NOMO-1 (cell line): ENCODE measurements at regions not wholly inside any gene's neighbourhood (a gene's known extent, or its start where the extent isn't known, plus 50 kb on each side); places are given as distances from the start of the nearest gene placed in this dataset.
A peak's percentile ranks its signal among the peaks of the same experiment; 100 is the strongest.
"Not testable (repeated sequence)": the region's sequence is repeated elsewhere in the genome, so short reads cannot be mapped to it uniquely, and the experiment has no call there.

ENCODE experiments used
- DNase-seq, 2 experiments: peaks; one replicate each; lab custom pipeline; 2025; ENCODE audit not compliant: unreplicated experiment in 2 of 2; lab: John Stamatoyannopoulos, UW

DNA sequence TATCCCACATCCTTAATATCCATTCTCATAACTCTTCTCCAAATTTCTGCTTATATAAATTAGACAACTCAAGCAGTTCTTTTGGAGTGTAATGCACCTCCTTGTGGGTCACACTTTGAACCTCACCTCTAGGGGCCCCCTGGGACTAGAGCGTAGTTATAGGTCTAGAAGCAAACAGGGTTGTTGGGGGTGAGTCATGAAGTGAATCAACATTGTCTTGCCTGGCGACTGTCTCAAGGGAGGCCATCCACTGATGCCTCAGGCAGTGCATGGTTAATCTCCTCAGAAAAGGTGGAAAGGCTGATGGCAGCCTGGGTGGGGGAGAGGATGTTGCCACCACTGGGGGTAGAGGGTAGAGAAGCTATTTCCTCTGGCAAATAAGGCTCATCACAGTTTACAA lies 129.1 kb downstream of the TNFRSF21 start:
- no peak for DNase-seq

DNA sequence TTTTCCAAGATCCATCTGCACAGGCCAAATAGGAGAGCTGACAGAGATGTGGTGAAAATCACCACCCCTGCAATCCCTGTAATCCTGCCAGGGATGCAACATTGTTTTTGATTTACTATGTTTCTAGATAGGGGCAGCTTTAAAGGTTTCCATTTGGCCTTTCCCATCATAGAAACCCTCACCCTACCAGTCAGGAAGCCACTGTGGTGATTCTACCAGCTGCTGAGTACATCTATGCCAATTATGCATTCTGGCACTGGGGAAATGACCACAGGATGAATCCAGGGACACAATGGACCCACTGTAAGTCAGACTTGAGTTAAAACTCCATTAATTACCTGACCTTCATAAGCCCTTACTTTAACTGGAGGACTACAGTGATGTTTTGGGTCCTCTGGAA lies 130.4 kb downstream of the TNFRSF21 start:
- no peak for DNase-seq

DNA sequence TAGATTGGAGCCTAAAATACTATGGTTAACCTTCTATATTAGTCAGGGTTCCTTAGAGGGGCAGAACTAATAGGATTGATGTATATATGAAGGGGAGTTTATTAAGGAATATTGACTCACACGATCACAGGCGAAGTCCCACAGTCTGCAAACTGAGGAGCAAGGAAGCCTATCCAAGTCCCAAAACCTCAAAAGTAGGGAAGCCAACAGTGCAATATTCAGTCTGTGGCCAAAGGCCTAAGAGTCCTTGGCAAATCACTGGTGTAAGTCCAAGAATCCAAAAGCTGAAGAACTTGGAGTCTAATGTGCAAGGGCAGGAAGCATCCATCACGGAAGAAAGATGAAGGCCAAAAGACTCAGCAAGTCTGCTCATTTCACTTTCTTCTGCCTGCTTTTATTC lies 133.5 kb upstream of the ADGRF1 start:
- DNase-seq: no peak

DNA sequence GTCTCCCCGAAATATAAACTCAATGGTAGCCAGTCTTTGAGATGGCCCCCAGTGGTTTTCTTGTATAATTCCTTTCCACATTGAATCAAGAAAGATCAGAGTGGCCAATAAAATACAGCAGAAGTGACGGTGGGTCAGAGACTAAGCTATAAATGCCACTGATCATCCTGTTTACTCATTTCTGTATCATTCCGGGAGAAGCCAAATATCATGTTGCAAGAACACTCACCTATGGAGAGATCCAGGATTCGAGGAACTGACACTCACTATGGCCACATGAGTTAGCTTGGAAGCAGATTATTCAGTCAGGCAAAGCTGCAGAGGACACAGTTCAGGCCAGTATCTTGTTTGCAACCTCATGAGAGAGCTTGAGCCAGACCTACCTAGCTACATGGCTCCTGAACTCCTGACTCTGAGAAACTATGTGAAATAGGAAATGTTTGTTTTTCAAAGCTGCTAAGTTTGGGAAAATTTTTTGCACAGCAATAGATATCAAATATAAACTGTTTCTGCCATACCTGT lies 132.4 kb upstream of the ADGRF1 start:
- no peak for DNase-seq

DNA sequence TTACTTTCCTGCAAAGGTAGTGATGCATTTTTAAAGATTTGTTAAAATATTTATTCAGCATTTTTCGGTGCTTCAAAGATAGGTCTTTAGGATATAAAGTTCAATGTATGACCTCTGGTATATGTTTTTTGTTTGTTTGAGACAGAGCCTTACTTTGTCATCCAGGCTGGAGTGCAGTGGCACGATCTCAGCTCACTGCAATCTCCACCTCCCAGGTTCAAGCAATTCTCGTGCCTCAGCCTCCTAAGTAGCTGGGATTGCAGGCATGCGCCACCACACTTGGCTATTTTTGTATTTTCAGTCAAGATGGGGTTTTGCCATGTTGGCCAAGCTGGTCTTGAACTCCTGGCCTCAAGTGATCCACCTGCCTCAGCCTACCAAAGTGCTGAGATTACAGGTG lies 131.9 kb upstream of the ADGRF1 start:
- DNase-seq: not testable (repeated sequence)

DNA sequence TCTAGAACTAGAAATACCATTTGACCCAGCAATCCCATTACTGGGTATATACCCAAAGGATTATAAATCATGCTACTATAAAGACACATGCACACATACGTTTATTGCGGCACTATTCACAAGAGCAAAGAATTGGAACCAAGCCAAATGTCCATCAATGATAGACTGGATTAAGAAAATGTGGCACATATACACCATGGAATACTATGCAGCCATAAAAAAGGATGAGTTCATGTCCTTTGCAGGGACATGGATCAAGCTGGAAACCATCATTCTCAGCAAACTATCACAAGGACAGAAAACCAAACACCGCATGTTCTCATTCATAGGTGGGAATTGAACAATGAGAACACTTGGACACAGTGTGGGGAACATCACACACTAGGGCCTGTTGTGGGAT lies 131.0 kb upstream of the ADGRF1 start:
- DNase-seq: not testable (repeated sequence)

DNA sequence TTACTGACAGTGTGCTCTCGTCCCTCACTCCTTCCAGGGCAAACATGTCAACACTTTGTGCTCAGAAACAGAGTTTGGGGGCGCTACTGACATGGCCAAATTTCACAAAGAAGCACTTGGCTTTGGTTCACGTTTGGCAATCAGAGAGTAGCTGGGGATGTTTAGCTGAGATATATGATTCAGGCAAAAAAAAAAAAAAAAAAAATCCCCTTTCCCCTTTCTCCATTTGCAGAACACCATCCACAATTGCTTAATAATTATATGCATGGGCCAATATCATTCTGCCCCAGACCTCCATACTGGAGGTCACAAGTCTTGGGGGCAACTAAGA lies 128.4 kb upstream of the ADGRF1 start:
- DNase-seq: no peak

DNA sequence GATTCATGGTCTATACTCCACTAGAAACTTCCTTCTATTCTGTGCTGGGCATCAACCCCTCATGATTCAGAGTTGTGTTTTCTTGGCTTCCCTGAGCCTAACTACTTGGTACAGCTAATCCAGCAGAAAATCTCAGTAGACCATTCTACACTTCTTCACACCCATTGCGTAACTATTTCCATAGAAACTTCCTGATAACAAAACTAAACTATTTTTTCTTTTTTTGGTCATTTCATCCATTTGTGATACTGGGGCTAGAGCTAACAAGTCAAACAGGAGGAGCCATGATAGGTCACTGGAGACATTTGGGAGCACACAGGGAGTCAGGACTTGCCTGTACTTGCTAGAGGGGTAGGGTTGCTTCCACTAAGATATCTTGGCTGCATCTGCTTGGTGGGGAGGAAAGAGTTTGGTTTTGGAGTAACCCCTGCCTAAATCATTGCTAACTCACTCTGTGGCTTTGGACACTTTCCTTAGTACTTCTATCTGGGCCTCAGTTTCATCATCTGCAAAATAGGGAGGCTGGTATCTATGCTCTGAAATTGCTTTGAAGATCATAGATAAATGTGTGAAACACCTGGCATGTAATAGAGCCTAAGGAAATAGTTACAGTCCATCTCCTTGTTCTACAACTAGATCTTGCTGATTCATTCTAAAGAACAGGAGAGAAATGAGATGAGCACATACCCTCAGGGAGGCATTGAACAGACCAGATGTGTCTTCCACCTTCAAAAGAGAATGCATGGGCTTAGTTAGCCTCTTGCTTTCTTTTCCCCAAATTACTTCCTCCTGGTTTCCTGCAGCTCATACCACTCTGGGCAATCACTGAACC lies 127.9 kb upstream of the ADGRF1 start:
- peak; percentile 28 to 52 for DNase-seq

DNA sequence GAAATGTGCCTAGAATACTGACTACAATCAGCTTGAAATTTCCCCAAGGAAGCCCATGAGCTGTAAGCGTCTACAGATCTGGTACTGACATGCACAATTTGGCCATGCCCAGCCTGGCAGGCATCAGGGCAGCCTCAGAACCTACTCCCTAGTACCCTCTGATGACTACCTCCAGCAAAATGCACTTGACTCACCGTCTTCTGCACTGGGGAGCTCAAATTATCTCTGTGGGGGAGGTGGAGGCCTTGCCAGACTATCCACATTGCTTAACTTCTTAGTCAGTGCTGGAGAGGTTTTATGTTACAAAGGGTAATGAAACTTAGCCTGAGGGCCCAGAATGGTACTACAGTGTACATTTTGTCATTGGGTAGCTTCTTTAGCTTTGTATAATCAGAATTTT lies 126.0 kb upstream of the ADGRF1 start:
- peak; percentile 80 to 87 for DNase-seq

DNA sequence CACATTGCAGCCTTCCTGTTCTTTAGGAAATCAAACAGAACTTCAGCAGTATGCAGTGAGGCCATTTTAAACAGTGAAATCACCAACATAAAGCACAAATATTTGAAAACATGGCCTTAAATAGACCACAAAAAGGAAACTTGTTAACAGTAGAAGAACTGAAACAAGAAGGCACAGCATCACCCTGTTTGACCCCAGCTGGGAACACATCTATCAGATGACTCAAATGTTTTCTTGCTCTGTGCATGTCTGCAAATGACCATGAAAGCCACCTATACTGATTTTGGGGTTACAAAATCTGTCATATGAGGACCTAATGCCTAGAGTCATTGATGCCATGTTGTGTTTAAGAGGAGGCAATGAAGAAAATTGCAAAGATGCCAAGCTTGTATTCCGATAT lies 123.8 kb upstream of the ADGRF1 start:
- peak; percentile 77 to 90 for DNase-seq

DNA sequence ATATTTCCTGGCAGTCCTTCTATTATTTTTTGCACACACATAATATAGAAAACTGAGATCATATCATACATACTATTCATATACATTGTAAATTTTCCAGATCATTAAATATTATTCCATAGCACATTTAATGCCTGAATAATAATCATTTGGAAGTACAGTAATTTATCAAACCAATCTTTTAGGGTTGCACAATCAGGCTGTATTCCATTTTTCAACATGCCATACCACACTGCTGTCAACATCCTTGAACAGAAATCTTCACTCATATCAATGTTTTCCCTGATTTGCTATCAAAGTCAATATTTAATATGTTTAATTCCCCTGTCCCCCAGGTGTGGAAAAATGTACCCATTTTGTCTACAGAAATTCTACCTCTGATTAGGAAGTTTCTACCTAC lies 122.7 kb upstream of the ADGRF1 start:
- no peak for DNase-seq

DNA sequence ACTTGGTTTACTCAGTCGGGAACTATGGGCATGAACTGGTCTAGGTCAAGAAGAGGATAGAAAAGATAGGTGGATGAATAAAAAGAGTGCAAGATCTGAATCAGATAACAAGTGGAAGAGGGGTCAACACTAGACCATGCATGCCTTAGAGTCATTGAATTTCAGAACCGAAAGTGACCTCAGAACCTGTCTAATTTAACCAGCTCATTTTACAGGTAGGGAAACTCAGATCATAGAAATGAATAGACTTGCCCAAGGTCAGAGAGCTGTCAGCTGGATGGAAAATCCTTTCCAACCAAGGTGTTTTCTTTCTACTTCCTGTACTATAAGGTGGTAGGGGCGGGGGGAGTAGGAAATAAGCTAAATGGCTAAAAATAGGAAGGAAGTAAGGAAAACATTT lies 121.4 kb upstream of the ADGRF1 start:
- DNase-seq: no peak

DNA sequence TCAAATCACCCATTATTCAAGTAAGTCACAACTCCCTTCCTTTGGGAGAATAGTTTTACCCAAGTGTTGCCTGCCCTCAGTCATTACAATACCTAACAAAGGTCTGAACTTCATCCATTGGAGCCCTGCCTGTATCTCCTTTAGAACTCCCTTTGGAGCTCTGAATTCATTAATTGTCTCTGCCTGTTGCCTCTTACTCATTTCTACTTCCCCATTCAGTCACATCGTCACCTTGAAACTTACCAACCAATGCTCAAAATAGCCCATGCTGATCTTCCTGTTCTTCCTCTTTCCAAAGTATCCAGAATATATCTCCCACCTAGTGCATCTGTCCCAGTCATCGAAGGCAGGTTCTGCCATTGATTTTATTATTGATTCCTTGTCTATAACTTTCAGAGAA lies 120.7 kb upstream of the ADGRF1 start:
- DNase-seq: peak; percentile 21 to 62

DNA sequence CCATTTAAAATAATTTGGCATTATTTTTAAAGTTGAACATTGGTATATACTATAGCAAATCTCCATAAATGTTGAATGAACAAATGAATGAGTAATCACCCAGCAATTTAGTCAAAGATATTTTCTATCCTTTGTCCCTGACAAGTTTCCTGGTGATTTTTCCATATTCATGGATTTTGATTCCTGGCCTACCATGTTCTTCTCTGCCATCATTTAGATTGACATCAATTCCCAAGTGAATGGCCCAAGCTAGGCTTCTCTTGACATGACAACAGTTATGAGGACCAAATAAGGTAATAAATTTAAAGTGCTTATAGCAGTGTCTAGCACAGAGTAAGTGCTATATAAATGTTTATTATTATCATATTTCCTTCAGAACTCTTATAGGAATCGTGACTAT lies 120.1 kb upstream of the ADGRF1 start:
- DNase-seq: no peak

DNA sequence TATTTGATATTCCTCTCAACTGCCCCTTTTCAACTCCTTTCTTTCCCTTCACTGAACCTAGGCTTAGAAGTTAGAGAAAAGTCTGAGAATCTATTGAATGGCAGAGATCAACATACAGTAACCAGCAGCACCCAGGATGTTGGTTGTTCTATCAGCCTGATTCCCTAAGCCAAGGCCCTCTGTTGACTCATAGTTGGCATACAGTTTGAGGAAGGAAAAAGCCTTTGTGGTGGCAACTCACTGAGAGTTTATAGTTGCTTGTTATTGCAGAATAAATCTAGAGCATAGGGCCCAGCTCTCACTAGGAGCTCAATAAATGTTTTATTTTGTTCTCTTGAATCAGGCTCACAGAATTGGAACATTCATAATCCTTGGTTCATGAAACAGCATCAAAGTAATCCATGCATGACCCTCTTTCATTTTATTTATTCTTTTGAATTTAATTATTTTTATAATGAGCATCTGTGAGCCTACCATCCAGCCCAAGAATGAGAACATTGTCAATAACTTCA lies 119.1 kb upstream of the ADGRF1 start:
- peak; percentile 77 to 88 for DNase-seq

DNA sequence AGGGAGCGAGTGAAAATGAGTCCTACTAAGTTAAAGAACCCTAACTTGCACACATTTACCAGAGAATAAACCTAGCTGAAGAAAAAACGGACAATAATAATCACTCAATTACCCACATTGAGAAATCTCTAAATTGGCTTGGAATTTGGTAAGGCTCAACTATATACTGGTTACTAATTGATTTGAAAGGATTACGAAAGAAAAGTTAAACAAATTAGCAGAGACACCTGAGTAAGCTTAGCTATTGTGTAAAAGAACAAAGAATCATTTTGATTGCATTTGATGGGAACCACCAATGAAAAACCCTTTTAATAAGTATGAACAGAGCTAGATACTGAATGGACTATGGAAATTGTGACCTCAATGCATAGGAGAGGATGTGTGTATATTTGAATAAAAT lies 118.6 kb upstream of the ADGRF1 start:
- no peak for DNase-seq

DNA sequence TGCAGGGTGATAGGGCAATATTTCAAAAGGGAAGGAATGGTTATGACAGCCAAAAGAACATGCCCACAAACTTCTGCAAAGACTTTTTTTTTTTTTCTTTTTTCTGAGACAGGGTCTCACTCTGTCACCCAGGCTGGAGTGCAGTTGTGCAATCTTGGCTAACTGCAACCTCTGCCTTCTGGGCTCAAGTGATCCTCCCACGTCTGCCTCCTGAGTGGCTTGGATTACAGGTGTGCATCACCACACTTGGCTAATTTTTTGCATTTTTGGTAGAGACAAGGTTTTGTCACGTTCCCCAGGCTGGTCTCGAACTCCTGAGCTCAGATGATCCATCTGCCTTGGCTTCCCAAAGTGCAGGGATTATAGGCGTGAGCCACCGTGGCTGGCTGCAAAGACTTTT lies 117.6 kb upstream of the ADGRF1 start:
- no peak for DNase-seq

DNA sequence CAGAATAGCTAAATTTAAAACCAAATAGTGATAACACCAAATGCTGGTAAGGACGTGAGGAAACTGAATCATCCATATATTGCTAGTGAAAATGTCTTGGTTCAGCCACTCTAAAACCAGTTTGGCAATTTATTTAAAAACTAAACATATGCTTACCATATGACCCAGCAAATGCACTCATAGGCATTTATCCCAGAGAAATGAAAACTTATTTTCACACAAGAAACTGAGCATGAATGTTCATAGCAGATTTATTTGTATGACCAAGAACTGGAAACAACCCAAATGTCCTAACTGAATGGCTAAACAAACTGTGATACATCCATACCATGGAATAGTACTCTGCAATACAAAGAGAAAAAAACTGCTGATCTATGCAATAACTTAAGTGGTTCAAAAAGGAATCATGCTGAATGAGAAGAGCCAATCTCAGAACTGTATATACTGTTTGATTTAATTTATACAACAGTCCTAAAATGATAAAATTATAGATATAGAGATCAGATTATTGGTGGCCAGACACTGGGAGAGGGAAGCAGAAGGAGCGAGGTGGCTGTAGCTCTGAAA lies 115.6 kb upstream of the ADGRF1 start:
- no peak for DNase-seq

DNA sequence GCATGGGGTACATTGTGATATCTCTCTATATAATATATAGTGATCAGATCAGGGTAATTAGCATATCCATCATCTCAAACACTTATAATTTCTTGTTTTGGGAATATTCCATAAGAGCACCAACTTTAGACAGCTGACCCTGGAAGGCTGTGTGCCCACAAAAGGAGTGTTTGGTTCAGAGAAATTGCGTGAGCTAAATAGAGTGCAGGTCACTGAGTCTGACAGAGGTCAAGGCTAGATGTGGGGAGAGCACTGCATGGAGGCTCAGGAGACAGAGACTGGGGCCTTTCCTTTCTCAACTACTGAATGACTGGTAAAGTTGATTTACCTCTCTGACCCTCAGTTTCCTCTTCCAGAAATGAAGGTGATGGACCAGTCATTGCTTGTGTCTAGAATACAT lies 114.9 kb upstream of the ADGRF1 start:
- no peak for DNase-seq

DNA sequence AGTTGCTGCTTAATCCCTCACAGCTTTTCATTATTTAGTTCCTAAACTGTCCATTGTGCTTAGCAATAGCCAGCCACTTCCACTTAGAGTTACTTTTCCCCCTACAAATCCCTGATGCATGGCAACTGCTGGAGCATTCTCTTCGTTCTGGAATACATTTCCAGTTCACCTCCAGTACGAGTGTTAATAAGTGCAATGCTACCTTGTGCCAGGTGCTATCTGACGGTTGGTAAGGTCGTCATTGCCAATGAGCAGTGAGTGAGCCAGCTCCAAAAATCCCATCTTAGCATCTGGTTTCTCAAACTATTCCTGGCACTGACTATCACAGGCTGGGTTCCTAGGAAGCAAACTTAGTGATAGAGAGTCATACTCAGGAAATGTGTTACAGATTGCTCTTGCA lies 114.1 kb upstream of the ADGRF1 start:
- no peak for DNase-seq

DNA sequence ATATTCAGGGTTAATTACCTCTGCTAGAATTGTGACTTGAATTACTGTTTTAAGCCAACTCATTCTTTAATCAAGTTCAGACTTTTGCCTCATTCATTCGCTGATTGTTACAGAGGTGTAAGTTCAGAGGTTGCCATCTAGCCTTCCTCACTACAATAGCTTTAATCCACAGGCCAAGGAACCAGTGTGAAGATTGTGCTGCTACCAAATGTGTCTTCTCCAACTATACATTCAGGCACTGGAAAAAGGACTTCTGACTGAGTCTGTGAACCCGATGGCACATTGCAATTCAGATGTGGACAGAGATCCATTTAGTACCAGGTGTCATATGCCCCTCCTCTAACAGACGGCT lies 111.2 kb upstream of the ADGRF1 start:
- DNase-seq: peak; percentile 26 to 76

DNA sequence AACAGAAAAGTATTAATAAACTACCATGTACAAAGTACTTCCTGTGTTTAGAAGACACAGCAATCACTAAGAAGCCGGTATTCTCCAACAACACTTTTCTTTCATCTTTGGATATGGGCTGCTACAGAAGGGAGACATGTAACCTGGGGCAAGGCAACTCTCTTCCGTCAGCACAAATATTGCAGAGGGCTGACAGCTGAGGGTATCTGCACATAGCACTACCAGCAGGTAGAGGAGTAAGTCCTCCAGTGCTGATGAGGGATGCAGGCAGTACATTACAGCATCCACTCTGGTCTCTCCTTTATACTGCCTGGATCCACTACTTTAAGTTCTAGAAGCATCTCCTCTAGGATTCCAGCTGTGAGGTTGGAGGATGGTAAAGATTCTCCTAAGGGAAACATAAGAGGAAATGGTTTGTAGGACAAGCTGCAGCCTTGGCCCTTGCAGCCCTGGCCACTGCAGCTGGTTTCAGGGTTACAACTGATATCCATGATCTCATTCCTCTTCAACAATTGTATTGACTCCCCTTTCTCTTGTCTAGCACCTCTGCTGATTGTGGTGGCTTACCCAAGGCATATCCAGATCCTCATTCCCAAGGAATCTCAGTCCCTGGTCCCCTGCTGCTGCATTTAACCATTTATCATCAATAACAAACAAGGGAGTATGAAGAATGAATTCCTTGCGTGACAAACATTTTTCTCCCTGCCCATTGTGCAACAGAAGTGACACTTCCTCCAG lies 110.7 kb upstream of the ADGRF1 start:
- DNase-seq: no peak
